ENCODE measurements at regions not wholly inside any gene's neighbourhood (a gene's known extent, or its start where the extent isn't known, plus 50 kb on each side); places are given as distances from the start of the nearest gene placed in this dataset.

DNA sequence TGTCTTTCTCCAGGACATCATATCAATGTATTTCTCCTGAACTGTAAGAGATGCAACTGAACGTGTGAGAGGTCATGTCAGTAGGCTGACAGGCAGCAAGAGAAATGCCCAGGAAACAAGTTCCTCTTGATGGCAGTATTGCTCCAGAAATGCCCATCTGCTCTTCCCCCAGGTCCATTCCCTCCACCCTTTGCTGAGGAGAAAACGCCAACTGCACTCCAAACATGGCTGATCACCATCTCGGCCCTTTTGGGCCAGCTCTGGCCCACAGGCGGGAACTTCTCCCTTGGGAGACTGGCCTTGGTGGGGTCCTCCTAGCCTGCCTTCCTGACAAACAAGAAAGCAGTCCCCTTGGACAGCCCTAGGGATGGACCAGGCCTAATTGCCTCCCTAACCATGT is 276.5 kb upstream of the AGTR2 start:
- peaks cover 8% of the 10 kb centered on the region for H3K9me3 ChIP-seq (ENCODE audit: control insufficient read depth, insufficient read depth, low read depth, low read length)
- peaks cover 54% of the 10 kb centered on the region for H3K36me3 ChIP-seq (ENCODE audit: control insufficient read depth, insufficient read depth, low read length)
- peaks cover 3% of the 10 kb centered on the region; the same call in 1 of the 2 replicates for H3K27me3 ChIP-seq (ENCODE audit: control insufficient read depth, insufficient read depth, low read length)
- peaks cover 10% of the 10 kb centered on the region for H3K4me1 ChIP-seq (ENCODE audit: control insufficient read depth, insufficient read depth, low read length)
- H3K27ac ChIP-seq (ENCODE audit: low read depth, low read length) = no peak overlapping the region
- H3K4me3 ChIP-seq (ENCODE audit: low read depth, low read length) = no peak overlapping the region
- H3K9ac ChIP-seq (ENCODE audit: low read length) = no peak overlapping the region

DNA sequence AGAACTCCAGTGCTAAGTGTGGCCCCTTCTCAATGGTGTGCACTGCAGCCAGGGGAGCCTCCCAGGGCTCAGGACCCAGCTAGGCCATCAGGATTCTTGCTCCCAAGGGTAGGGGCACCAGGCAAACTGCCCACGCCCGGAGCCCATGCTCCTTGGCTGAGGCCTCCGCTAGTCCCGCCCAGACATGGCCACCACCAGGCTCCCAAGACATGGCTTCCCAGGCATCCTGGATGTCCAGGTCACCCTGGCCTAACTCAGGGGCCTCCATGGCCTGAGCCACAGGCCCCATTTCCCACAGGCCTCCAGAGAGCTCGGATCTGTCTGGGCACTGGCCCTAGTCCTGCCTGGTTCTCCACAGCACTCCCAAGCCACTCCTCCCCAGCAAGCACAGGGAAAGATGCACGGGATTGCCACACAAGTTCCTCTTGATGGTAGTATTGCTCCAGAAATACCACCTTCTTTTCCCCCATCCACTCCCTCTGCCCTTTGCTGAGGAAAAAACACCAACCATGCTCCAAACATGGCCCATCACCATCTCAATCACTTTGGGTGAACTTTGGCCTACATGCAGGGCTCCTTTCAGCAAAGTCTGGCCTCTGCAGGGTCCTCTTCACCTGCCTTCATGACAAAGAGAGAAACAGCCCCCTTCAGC is 274.7 kb upstream of the AGTR2 start:
- peaks cover 10% of the 10 kb centered on the region for H3K4me1 ChIP-seq (ENCODE audit: control insufficient read depth, insufficient read depth, low read length)
- H3K9ac ChIP-seq (ENCODE audit: low read length) = no peak overlapping the region
- H3K4me3 ChIP-seq (ENCODE audit: low read depth, low read length) = no peak overlapping the region
- peaks cover 54% of the 10 kb centered on the region for H3K36me3 ChIP-seq (ENCODE audit: control insufficient read depth, insufficient read depth, low read length)
- peaks cover 4% of the 10 kb centered on the region; the same call in 1 of the 2 replicates for H3K9me3 ChIP-seq (ENCODE audit: control insufficient read depth, insufficient read depth, low read depth, low read length)
- H3K27me3 ChIP-seq (ENCODE audit: control insufficient read depth, insufficient read depth, low read length) = peaks cover 3% of the 10 kb centered on the region; the same call in 1 of the 2 replicates
- H3K27ac ChIP-seq (ENCODE audit: low read depth, low read length) = no peak overlapping the region

GRCh38 chrX:115896362-115896761 is 274.2 kb upstream of the AGTR2 start:
- Histone ChIP-seq H3K36me3 (ENCODE audit: control insufficient read depth, insufficient read depth, low read length) (peaks cover 54% of the 10 kb centered on the region), H3K9me3 (ENCODE audit: control insufficient read depth, insufficient read depth, low read depth, low read length) (no peaks in the 10 kb centered on the region), H3K27me3 (ENCODE audit: control insufficient read depth, insufficient read depth, low read length) (peaks cover 3% of the 10 kb centered on the region; the same call in 1 of the 2 replicates), H3K4me1 (ENCODE audit: control insufficient read depth, insufficient read depth, low read length) (peaks cover 10% of the 10 kb centered on the region), H3K4me3 (ENCODE audit: low read depth, low read length) (no peak overlapping the region), H3K27ac (ENCODE audit: low read depth, low read length) (no peak overlapping the region), H3K9ac (ENCODE audit: low read length) (no peak overlapping the region)

DNA sequence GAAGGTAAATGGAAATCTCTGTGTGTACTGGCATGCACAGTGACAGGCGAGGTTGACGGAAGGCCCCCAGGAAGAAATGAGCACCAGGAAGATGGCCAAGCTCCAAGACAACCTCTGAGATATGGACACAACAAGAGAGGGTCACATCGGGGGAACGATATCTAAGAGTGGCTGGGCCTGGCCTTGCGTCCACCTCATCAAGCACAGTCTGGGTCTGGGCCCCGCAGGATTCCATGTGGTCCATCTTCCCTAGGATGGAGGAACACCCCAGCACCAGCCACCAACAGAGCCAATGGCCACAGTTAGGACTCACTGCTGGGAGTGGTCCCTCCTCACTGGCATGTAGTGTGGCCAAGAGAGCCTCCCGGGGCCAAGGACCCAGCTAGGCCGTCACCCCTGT is 272.6 kb upstream of the AGTR2 start:
- Histone ChIP-seq H3K36me3 (ENCODE audit: control insufficient read depth, insufficient read depth, low read length) (peaks cover 58% of the 10 kb centered on the region), H3K9ac (ENCODE audit: low read length) (no peak overlapping the region), H3K4me1 (ENCODE audit: control insufficient read depth, insufficient read depth, low read length) (peaks cover 4% of the 10 kb centered on the region; the same call in 1 of the 2 replicates), H3K27me3 (ENCODE audit: control insufficient read depth, insufficient read depth, low read length) (peaks cover 3% of the 10 kb centered on the region; the same call in 1 of the 2 replicates), H3K4me3 (ENCODE audit: low read depth, low read length) (no peak overlapping the region), H3K9me3 (ENCODE audit: control insufficient read depth, insufficient read depth, low read depth, low read length) (no peaks in the 10 kb centered on the region), H3K27ac (ENCODE audit: low read depth, low read length) (no peak overlapping the region)

- Histone ChIP-seq H3K36me3 (ENCODE audit: control insufficient read depth, insufficient read depth, low read length) (peaks cover 58% of the 10 kb centered on the region), H3K9ac (ENCODE audit: low read length) (no peak overlapping the region), H3K27me3 (ENCODE audit: control insufficient read depth, insufficient read depth, low read length) (peaks cover 3% of the 10 kb centered on the region; the same call in 1 of the 2 replicates), H3K27ac (ENCODE audit: low read depth, low read length) (no peak overlapping the region), H3K4me3 (ENCODE audit: low read depth, low read length) (no peak overlapping the region), H3K4me1 (ENCODE audit: control insufficient read depth, insufficient read depth, low read length) (no peaks in the 10 kb centered on the region; the same call in 1 of the 2 replicates), H3K9me3 (ENCODE audit: control insufficient read depth, insufficient read depth, low read depth, low read length) (no peaks in the 10 kb centered on the region)
Observed at GRCh38 chrX:115898382-115899001, 272.1 kb upstream of the AGTR2 start.

DNA sequence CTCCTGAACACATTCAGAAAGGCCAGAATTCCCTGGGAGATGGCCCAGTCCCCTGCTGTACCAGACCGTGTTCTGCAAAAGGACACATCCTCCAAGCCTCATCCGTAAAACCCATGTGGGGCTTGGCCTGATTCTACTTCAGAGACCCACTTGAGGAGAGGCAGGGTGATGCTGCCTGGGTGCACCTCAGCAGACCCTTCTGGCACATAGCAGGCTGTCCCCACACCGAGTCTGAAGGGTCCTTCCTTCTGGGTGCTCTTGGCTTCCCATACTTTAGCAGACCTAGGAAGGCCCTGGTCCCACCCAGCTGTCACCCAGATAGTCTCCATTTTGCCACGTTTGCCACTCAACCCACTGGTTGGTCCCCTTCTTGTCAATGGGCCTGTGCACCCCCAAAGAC is 270.1 kb upstream of the AGTR2 start:
- peaks cover 6% of the 10 kb centered on the region; the same call in 1 of the 2 replicates for H3K27me3 ChIP-seq (ENCODE audit: control insufficient read depth, insufficient read depth, low read length)
- no peaks in the 10 kb centered on the region for H3K4me1 ChIP-seq (ENCODE audit: control insufficient read depth, insufficient read depth, low read length)
- H3K9ac ChIP-seq (ENCODE audit: low read length) = no peak overlapping the region
- H3K27ac ChIP-seq (ENCODE audit: low read depth, low read length) = no peak overlapping the region
- no peak overlapping the region for H3K4me3 ChIP-seq (ENCODE audit: low read depth, low read length)
- no peaks in the 10 kb centered on the region for H3K9me3 ChIP-seq (ENCODE audit: control insufficient read depth, insufficient read depth, low read depth, low read length)
- peaks cover 48% of the 10 kb centered on the region for H3K36me3 ChIP-seq (ENCODE audit: control insufficient read depth, insufficient read depth, low read length)

GRCh38 chrX:115901241-115901640 is 269.3 kb upstream of the AGTR2 start:
- H3K9me3 ChIP-seq (ENCODE audit: control insufficient read depth, insufficient read depth, low read depth, low read length) = no peaks in the 10 kb centered on the region
- H3K4me1 ChIP-seq (ENCODE audit: control insufficient read depth, insufficient read depth, low read length) = no peaks in the 10 kb centered on the region
- no peak overlapping the region for H3K4me3 ChIP-seq (ENCODE audit: low read depth, low read length)
- no peak overlapping the region for H3K27ac ChIP-seq (ENCODE audit: low read depth, low read length)
- H3K27me3 ChIP-seq (ENCODE audit: control insufficient read depth, insufficient read depth, low read length) = peaks cover 8% of the 10 kb centered on the region; the same call in 1 of the 2 replicates
- no peak overlapping the region for H3K9ac ChIP-seq (ENCODE audit: low read length)
- H3K36me3 ChIP-seq (ENCODE audit: control insufficient read depth, insufficient read depth, low read length) = peaks cover 41% of the 10 kb centered on the region

- Histone ChIP-seq H3K27me3 (ENCODE audit: control insufficient read depth, insufficient read depth, low read length) (peaks cover 14% of the 10 kb centered on the region; the same call in 1 of the 2 replicates), H3K4me1 (ENCODE audit: control insufficient read depth, insufficient read depth, low read length) (no peaks in the 10 kb centered on the region), H3K4me3 (ENCODE audit: low read depth, low read length) (no peak overlapping the region), H3K9me3 (ENCODE audit: control insufficient read depth, insufficient read depth, low read depth, low read length) (no peaks in the 10 kb centered on the region), H3K36me3 (ENCODE audit: control insufficient read depth, insufficient read depth, low read length) (peaks cover 33% of the 10 kb centered on the region), H3K9ac (ENCODE audit: low read length) (no peak overlapping the region), H3K27ac (ENCODE audit: low read depth, low read length) (no peak overlapping the region)
Observed at GRCh38 chrX:115902995-115903394, 267.5 kb upstream of the AGTR2 start.

DNA sequence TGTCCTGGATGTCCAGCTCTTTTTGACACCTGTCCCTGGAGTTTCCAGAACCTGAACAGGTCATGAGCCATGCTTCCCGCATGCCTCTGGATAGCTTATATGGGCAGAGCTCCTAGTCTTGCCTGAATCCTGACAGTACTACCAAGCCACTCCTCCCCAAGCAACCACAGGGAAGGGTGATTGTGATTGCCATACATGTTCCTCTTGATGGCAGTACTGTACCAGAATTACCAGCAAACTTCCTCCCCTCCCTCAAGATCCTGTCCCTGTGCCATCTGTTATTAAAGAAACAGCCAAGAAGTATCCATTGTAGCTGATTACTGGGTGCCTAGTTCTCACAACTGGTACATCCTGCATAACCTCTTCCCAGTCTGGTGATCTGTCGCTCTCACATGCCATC is 264.3 kb upstream of the AGTR2 start:
- Histone ChIP-seq H3K36me3 (ENCODE audit: control insufficient read depth, insufficient read depth, low read length) (peaks cover 15% of the 10 kb centered on the region), H3K4me1 (ENCODE audit: control insufficient read depth, insufficient read depth, low read length) (no peaks in the 10 kb centered on the region)

GRCh38 chrX:115906881-115907280 is 263.7 kb upstream of the AGTR2 start:
- Histone ChIP-seq H3K4me1 (ENCODE audit: control insufficient read depth, insufficient read depth, low read length) (no peaks in the 10 kb centered on the region), H3K27ac (ENCODE audit: low read depth, low read length) (no peak overlapping the region), H3K9ac (ENCODE audit: low read length) (no peak overlapping the region), H3K9me3 (ENCODE audit: control insufficient read depth, insufficient read depth, low read depth, low read length) (peaks cover 13% of the 10 kb centered on the region), H3K27me3 (ENCODE audit: control insufficient read depth, insufficient read depth, low read length) (peaks cover 26% of the 10 kb centered on the region; the same call in 1 of the 2 replicates), H3K4me3 (ENCODE audit: low read depth, low read length) (no peak overlapping the region), H3K36me3 (ENCODE audit: control insufficient read depth, insufficient read depth, low read length) (peaks cover 15% of the 10 kb centered on the region)

More for the DNA sequence above, 264.3 kb upstream of the AGTR2 start:
- peaks cover 7% of the 10 kb centered on the region for H3K9me3 ChIP-seq (ENCODE audit: control insufficient read depth, insufficient read depth, low read depth, low read length)
- no peak overlapping the region for H3K9ac ChIP-seq (ENCODE audit: low read length)
- H3K27ac ChIP-seq (ENCODE audit: low read depth, low read length) = no peak overlapping the region
- no peak overlapping the region for H3K4me3 ChIP-seq (ENCODE audit: low read depth, low read length)
- peaks cover 23% of the 10 kb centered on the region; the same call in 1 of the 2 replicates for H3K27me3 ChIP-seq (ENCODE audit: control insufficient read depth, insufficient read depth, low read length)

GRCh38 chrX:115909017-115909416 is 261.5 kb upstream of the AGTR2 start:
- peaks cover 18% of the 10 kb centered on the region for H3K9me3 ChIP-seq (ENCODE audit: control insufficient read depth, insufficient read depth, low read depth, low read length)
- no peaks in the 10 kb centered on the region; the same call in 1 of the 2 replicates for H3K4me1 ChIP-seq (ENCODE audit: control insufficient read depth, insufficient read depth, low read length)
- no peak overlapping the region for H3K9ac ChIP-seq (ENCODE audit: low read length)
- H3K27me3 ChIP-seq (ENCODE audit: control insufficient read depth, insufficient read depth, low read length) = peaks cover 26% of the 10 kb centered on the region; the same call in 1 of the 2 replicates
- H3K4me3 ChIP-seq (ENCODE audit: low read depth, low read length) = no peak overlapping the region
- H3K27ac ChIP-seq (ENCODE audit: low read depth, low read length) = no peak overlapping the region
- peaks cover 11% of the 10 kb centered on the region; the same call in 1 of the 2 replicates for H3K36me3 ChIP-seq (ENCODE audit: control insufficient read depth, insufficient read depth, low read length)
